Mesothelial cell of epicardium (in vitro differentiated cells): ENCODE measurements at regions not wholly inside any gene's neighbourhood (a gene's known extent, or its start where the extent isn't known, plus 50 kb on each side); places are given as distances from the start of the nearest gene placed in this dataset.

ENCODE experiments used
- DNase-seq, 2 experiments: peaks; one replicate each; pipeline ENCODE4 v3.0.0; 2021; ENCODE audit warnings: low spot score in 2 of 2; ENCODE audit not compliant: unreplicated experiment in 2 of 2
- H3K27ac Mint-ChIP-seq: 2 replicates; pipeline ENCODE4 v1.8.0; 2021; ENCODE audit warnings: mixed read lengths
- H3K27me3 Mint-ChIP-seq: 2 replicates; pipeline ENCODE4 v1.8.0; 2021; ENCODE audit warnings: low read depth, mixed read lengths
- H3K36me3 Mint-ChIP-seq: 2 replicates; pipeline ENCODE4 v1.8.0; 2021; ENCODE audit warnings: mixed read lengths
- H3K4me1 Mint-ChIP-seq: 2 replicates; pipeline ENCODE4 v1.8.0; 2021; ENCODE audit warnings: mixed read lengths
- H3K4me3 Mint-ChIP-seq: 2 replicates; pipeline ENCODE4 v1.8.0; 2021; ENCODE audit warnings: mild to moderate bottlenecking, moderate library complexity, mixed read lengths
- H3K9me3 Mint-ChIP-seq: 2 replicates; pipeline ENCODE4 v1.8.0; 2021; ENCODE audit warnings: mixed read lengths
- CTCF ChIP-seq: fragments of 200-600 bp; sonication (generic); IDR thresholded peaks from one replicate; pipeline ENCODE4 v1.5.0; 2021; ENCODE audit warnings: antibody characterized with exemption; ENCODE audit not compliant: unreplicated experiment

GRCh38 chr6:112691289-112691688, 344.2 kb downstream of the RFPL4B start:
- Mint-ChIP-seq H3K4me1 (peaks cover 23% of the 10 kb centered on the region), H3K9me3 (no peaks in the 10 kb centered on the region), H3K27ac (no peak overlapping the region), H3K4me3 (no peak overlapping the region), H3K27me3 (no peaks in the 10 kb centered on the region), H3K36me3 (no peaks in the 10 kb centered on the region)
- no peak for DNase-seq
- no peak for TF ChIP-seq CTCF

GRCh38 chr6:112695001-112695400, 347.9 kb downstream of the RFPL4B start:
- no peaks in the 10 kb centered on the region for H3K9me3 Mint-ChIP-seq
- no peak overlapping the region for H3K27ac Mint-ChIP-seq

GRCh38 chr6:112697265-112697664, 350.1 kb downstream of the RFPL4B start:
- H3K27me3 Mint-ChIP-seq: no peaks in the 10 kb centered on the region
- H3K27ac Mint-ChIP-seq: no peak overlapping the region
- no peak for TF ChIP-seq CTCF
- no peaks in the 10 kb centered on the region for H3K36me3 Mint-ChIP-seq
- H3K4me3 Mint-ChIP-seq: no peak overlapping the region
- no peak for DNase-seq
- no peaks in the 10 kb centered on the region for H3K9me3 Mint-ChIP-seq
- H3K4me1 Mint-ChIP-seq: peaks cover 27% of the 10 kb centered on the region

More at GRCh38 chr6:112695001-112695400, 347.9 kb downstream of the RFPL4B start:
- no peaks in the 10 kb centered on the region for H3K36me3 Mint-ChIP-seq
- H3K27me3 Mint-ChIP-seq: no peaks in the 10 kb centered on the region
- H3K4me1 Mint-ChIP-seq: peaks cover 31% of the 10 kb centered on the region
- no peak overlapping the region for H3K4me3 Mint-ChIP-seq
- TF ChIP-seq CTCF: no peak
- no peak for DNase-seq

GRCh38 chr6:112701201-112701600, 354.1 kb downstream of the RFPL4B start:
- Mint-ChIP-seq H3K27ac (peak overlapping the region; percentile 80), H3K9me3 (no peaks in the 10 kb centered on the region), H3K27me3 (no peaks in the 10 kb centered on the region), H3K36me3 (peaks cover 2% of the 10 kb centered on the region), H3K4me3 (no peak overlapping the region), H3K4me1 (peaks cover 33% of the 10 kb centered on the region)
- DNase-seq: peak in 1 of 2 experiments; percentile 42
- no peak for TF ChIP-seq CTCF

GRCh38 chr6:112710710-112711109, 363.6 kb downstream of the RFPL4B start:
- Mint-ChIP-seq H3K4me3 (no peak overlapping the region), H3K27me3 (no peaks in the 10 kb centered on the region)

More at GRCh38 chr6:112710710-112711109, 363.6 kb downstream of the RFPL4B start:
- TF ChIP-seq CTCF: no peak
- Mint-ChIP-seq H3K9me3 (no peaks in the 10 kb centered on the region), H3K4me1 (no peaks in the 10 kb centered on the region), H3K27ac (no peak overlapping the region), H3K36me3 (no peaks in the 10 kb centered on the region)
- DNase-seq: no peak
